Loucy (cell line): ENCODE measurements at regions not wholly inside any gene's neighbourhood (a gene's known extent, or its start where the extent isn't known, plus 50 kb on each side); places are given as distances from the start of the nearest gene placed in this dataset.

Experiments
- H2AFZ ChIP-seq: fragments of 200-600 bp; sonication (generic); 2 replicates; pipeline ENCODE4 v1.6.0; 2016; ENCODE audit warnings: antibody characterized with exemption, mild to moderate bottlenecking, low read length, moderate library complexity
- H3F3A ChIP-seq: fragments of 200-600 bp; 2 replicates; pipeline ENCODE4 v1.6.0; 2016; ENCODE audit warnings: antibody characterized with exemption, low read depth, mild to moderate bottlenecking
- H3K27me3 ChIP-seq: fragments of 200-600 bp; sonication (generic); 2 replicates; pipeline ENCODE4 v1.6.1; 2014; ENCODE audit warnings: low read length, mild to moderate bottlenecking; ENCODE audit not compliant: insufficient read depth, poor library complexity, severe bottlenecking
- H3K36me3 ChIP-seq: fragments of 200-600 bp; sonication (generic); 2 replicates; pipeline ENCODE4 v1.6.1; 2016; ENCODE audit warnings: low read length; ENCODE audit not compliant: insufficient read depth
- H3K4me1 ChIP-seq: fragments of 200-600 bp; sonication (generic); 2 replicates; pipeline ENCODE4 v1.5.1; 2014; ENCODE audit warnings: low read length, mild to moderate bottlenecking; ENCODE audit not compliant: insufficient read depth, poor library complexity, severe bottlenecking
- H3K4me2 ChIP-seq: fragments of 200-600 bp; sonication (generic); 2 replicates; pipeline ENCODE4 v1.6.0; 2014; ENCODE audit warnings: antibody characterized with exemption, low read length, low read depth, mild to moderate bottlenecking; ENCODE audit not compliant: poor library complexity, severe bottlenecking
- H3K4me3 ChIP-seq: fragments of 200-600 bp; sonication (generic); 2 replicates; pipeline ENCODE4 v1.5.1; 2014; ENCODE audit warnings: low read length, mild to moderate bottlenecking, mixed read lengths; ENCODE audit not compliant: poor library complexity, severe bottlenecking
- H3K79me2 ChIP-seq: fragments of 200-600 bp; sonication (generic); 2 replicates; pipeline ENCODE4 v1.6.1; 2014; ENCODE audit warnings: low read length; ENCODE audit not compliant: insufficient read depth
- H3K9ac ChIP-seq: fragments of 200-600 bp; sonication (generic); 2 replicates; pipeline ENCODE4 v1.6.0; 2014; ENCODE audit warnings: mild to moderate bottlenecking, low read depth, low read length, moderate library complexity; ENCODE audit not compliant: poor library complexity, severe bottlenecking
- H3K9me2 ChIP-seq: fragments of 200-600 bp; sonication (generic); replicated peaks from 2 replicates; pipeline ENCODE4 v1.6.1; 2016; ENCODE audit warnings: low read depth, low read length, mixed read lengths
- H3K9me3 ChIP-seq: fragments of 200-600 bp; sonication (generic); 2 replicates; pipeline ENCODE4 v1.6.1; 2014; ENCODE audit warnings: mild to moderate bottlenecking, antibody characterized with exemption, low read length, low read depth; ENCODE audit not compliant: insufficient read depth
- H4K20me1 ChIP-seq: fragments of 200-600 bp; sonication (generic); 2 replicates; pipeline ENCODE4 v1.6.0; 2014; ENCODE audit warnings: antibody characterized with exemption, low read length, mild to moderate bottlenecking; ENCODE audit not compliant: insufficient read depth, poor library complexity, severe bottlenecking
- CTCF ChIP-seq: fragments of 200-600 bp; sonication (generic); conservative IDR thresholded peaks from 2 replicates; pipeline ENCODE4 v1.5.1; 2014; ENCODE audit warnings: mild to moderate bottlenecking, antibody characterized with exemption, low read length
- EZH2phosphoT487 ChIP-seq: fragments of 200-600 bp; IDR thresholded peaks from 2 replicates; pipeline ENCODE4 v1.6.1; 2018; ENCODE audit warnings: antibody characterized with exemption, mild to moderate bottlenecking, moderate library complexity, borderline replicate concordance

DNA sequence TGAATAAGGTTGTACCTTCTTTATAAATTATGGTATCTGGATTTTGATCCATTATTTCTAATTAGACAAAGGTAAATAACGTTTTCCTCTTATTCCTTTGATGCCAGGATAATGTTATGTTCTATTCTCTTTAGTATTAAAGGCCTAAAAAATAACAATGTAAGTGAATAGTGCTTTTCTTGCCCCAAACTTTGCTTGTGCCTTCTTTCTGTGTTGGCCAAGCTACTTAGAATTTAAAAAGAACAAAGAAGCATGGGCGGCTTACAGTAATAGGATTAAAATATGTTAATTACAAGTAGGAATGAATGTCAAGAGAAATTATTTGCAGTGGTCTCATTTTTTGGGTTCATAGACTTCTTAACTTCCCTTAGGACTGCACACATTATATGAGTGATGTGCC, 105.0 kb upstream of the FSIP2 start:
- Histone ChIP-seq H3K4me2 (no peak overlapping the region), H3K79me2 (no peaks in the 10 kb centered on the region), H3K36me3 (no peaks in the 10 kb centered on the region), H3F3A (no peaks in the 10 kb centered on the region), H2AFZ (no peak overlapping the region), H3K27me3 (no peaks in the 10 kb centered on the region), H4K20me1 (no peaks in the 10 kb centered on the region), H3K4me3 (no peak overlapping the region), H3K9me3 (no peaks in the 10 kb centered on the region), H3K4me1 (no peaks in the 10 kb centered on the region), H3K9me2 (no peaks in the 10 kb centered on the region), H3K9ac (no peak overlapping the region)
- TF ChIP-seq CTCF (no peak), EZH2phosphoT487 (no peak)

- Histone ChIP-seq H3K36me3 (no peaks in the 10 kb centered on the region), H3K4me1 (no peaks in the 10 kb centered on the region), H3K9ac (no peak overlapping the region), H3K4me3 (no peak overlapping the region), H3K4me2 (no peak overlapping the region), H3K79me2 (no peaks in the 10 kb centered on the region), H3F3A (no peaks in the 10 kb centered on the region), H3K9me3 (no peaks in the 10 kb centered on the region), H4K20me1 (no peaks in the 10 kb centered on the region), H2AFZ (no peak overlapping the region), H3K9me2 (no peaks in the 10 kb centered on the region), H3K27me3 (no peaks in the 10 kb centered on the region)
- TF ChIP-seq EZH2phosphoT487, result no peak
- no peak for TF ChIP-seq CTCF
Observed at GRCh38 chr2:185638771-185639170, 99.8 kb upstream of the FSIP2 start.

DNA sequence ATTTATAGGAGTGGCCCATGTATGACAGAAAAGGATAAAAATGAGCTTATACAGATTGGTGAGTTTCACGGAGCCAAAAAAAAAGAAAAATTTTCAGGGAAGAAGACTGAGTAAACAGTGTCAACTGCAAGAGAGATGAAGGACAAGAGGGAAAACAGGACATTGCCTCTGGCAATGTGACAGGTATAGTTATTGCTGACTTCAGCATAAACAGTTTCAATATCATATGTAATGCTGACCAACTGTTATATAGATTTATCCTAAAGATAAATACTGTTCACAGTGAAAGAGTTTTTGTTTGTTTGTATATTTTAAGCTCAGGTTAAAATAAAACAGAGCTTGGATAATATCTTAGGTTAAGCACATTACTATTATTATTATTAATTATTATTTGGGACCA, 98.0 kb upstream of the FSIP2 start:
- H3K79me2 ChIP-seq, result no peaks in the 10 kb centered on the region
- no peaks in the 10 kb centered on the region for H3F3A ChIP-seq
- no peak overlapping the region for H3K4me2 ChIP-seq
- H4K20me1 ChIP-seq, result no peaks in the 10 kb centered on the region
- H3K9me3 ChIP-seq, result no peaks in the 10 kb centered on the region
- H2AFZ ChIP-seq, result no peak overlapping the region
- H3K4me1 ChIP-seq, result no peaks in the 10 kb centered on the region
- no peaks in the 10 kb centered on the region for H3K27me3 ChIP-seq
- no peak overlapping the region for H3K4me3 ChIP-seq
- H3K9ac ChIP-seq, result no peak overlapping the region
- no peaks in the 10 kb centered on the region for H3K36me3 ChIP-seq
- no peaks in the 10 kb centered on the region for H3K9me2 ChIP-seq
- TF ChIP-seq EZH2phosphoT487, result no peak

- no peak for TF ChIP-seq EZH2phosphoT487
- TF ChIP-seq CTCF, result no peak
- no peaks in the 10 kb centered on the region for H3K27me3 ChIP-seq
- no peak overlapping the region for H3K4me3 ChIP-seq
Observed at GRCh38 chr2:185643434-185643833, 95.2 kb upstream of the FSIP2 start.

More at GRCh38 chr2:185643434-185643833, 95.2 kb upstream of the FSIP2 start:
- Histone ChIP-seq H3K36me3 (no peaks in the 10 kb centered on the region), H3K4me1 (no peaks in the 10 kb centered on the region), H3K79me2 (no peaks in the 10 kb centered on the region), H3K9ac (no peak overlapping the region), H3F3A (no peaks in the 10 kb centered on the region), H3K4me2 (no peak overlapping the region), H4K20me1 (no peaks in the 10 kb centered on the region), H3K9me2 (no peaks in the 10 kb centered on the region), H2AFZ (no peak overlapping the region), H3K9me3 (no peaks in the 10 kb centered on the region)
